ENCODE measurements at regions not wholly inside any gene's neighbourhood (a gene's known extent, or its start where the extent isn't known, plus 50 kb on each side); places are given as distances from the start of the nearest gene placed in this dataset.

GRCh38 chr6:111985202-111985731 is 68.6 kb upstream of the CCN6 start:
- peak in 1 of 2 donors; percentile 18 for DNase-seq (ENCODE audit: low read depth in 2 of 2)

- DNase-seq (ENCODE audit: low read depth in 2 of 2) = no peak
These were observed 67.3 kb upstream of the CCN6 start for GRCh38 chr6:111986651-111987050.

- no peak for DNase-seq (ENCODE audit: low read depth in 2 of 2)
These were observed 66.6 kb upstream of the CCN6 start for GRCh38 chr6:111987295-111987694.

GRCh38 chr6:111988926-111989325 is 65.0 kb upstream of the CCN6 start:
- no peak for DNase-seq (ENCODE audit: low read depth in 2 of 2)

GRCh38 chr6:111989743-111990142 is 64.2 kb upstream of the CCN6 start:
- no peak for DNase-seq (ENCODE audit: low read depth in 2 of 2)

GRCh38 chr6:111990214-111990613 is 63.7 kb upstream of the CCN6 start:
- no peak for DNase-seq (ENCODE audit: low read depth in 2 of 2)

- no peak for DNase-seq (ENCODE audit: low read depth in 2 of 2)
These were observed 61.1 kb upstream of the CCN6 start for GRCh38 chr6:111992851-111993250.

- DNase-seq (ENCODE audit: low read depth in 2 of 2) = no peak
These were observed 60.6 kb upstream of the CCN6 start for GRCh38 chr6:111993342-111993741.

GRCh38 chr6:111994791-111995190 is 59.1 kb upstream of the CCN6 start:
- no peak for DNase-seq (ENCODE audit: low read depth in 2 of 2)

GRCh38 chr6:111995404-111995803 is 58.5 kb upstream of the CCN6 start:
- DNase-seq (ENCODE audit: low read depth in 2 of 2) = no peak

GRCh38 chr6:111996144-111996865 is 57.6 kb upstream of the CCN6 start:
- no peak for DNase-seq (ENCODE audit: low read depth in 2 of 2)

- peak; percentile 64 to 69 for DNase-seq (ENCODE audit: low read depth in 2 of 2)
These were observed 56.6 kb upstream of the CCN6 start for GRCh38 chr6:111997078-111997852.

GRCh38 chr6:111997853-111998208 is 56.1 kb upstream of the CCN6 start:
- no peak for DNase-seq (ENCODE audit: low read depth in 2 of 2)

- DNase-seq (ENCODE audit: low read depth in 2 of 2) = no peak
These were observed 51.6 kb upstream of the CCN6 start for GRCh38 chr6:112002307-112002706.
